Type B pancreatic cell (in vitro differentiated cells): ENCODE measurements at regions not wholly inside any gene's neighbourhood (a gene's known extent, or its start where the extent isn't known, plus 50 kb on each side); places are given as distances from the start of the nearest gene placed in this dataset.

Experiments
- DNase-seq: peaks from one replicate; pipeline ENCODE4 v3.0.0; 2021; ENCODE audit warnings: mixed read lengths; ENCODE audit not compliant: unreplicated experiment; ENCODE audit errors: extremely low spot score
- H3K27ac Mint-ChIP-seq: 2 replicates; pipeline ENCODE4 v1.8.0; 2021; ENCODE audit warnings: mild to moderate bottlenecking, mixed read lengths
- H3K27me3 Mint-ChIP-seq: 2 replicates; pipeline ENCODE4 v1.8.0; 2021; ENCODE audit warnings: mixed read lengths
- H3K36me3 Mint-ChIP-seq: 2 replicates; pipeline ENCODE4 v1.8.0; 2021; ENCODE audit warnings: mixed read lengths
- H3K4me1 Mint-ChIP-seq: one replicate; pipeline ENCODE4 v1.8.0; 2021; ENCODE audit warnings: mixed read lengths; ENCODE audit not compliant: unreplicated experiment
- H3K4me3 Mint-ChIP-seq: 2 replicates; pipeline ENCODE4 v1.8.0; 2021; ENCODE audit warnings: mild to moderate bottlenecking, mixed read lengths
- H3K9me3 Mint-ChIP-seq: 2 replicates; pipeline ENCODE4 v1.8.0; 2021; ENCODE audit warnings: mixed read lengths
- CTCF ChIP-seq: fragments of 200-600 bp; sonication (generic); conservative IDR thresholded peaks from 2 replicates; pipeline ENCODE4 v1.5.0; 2021; ENCODE audit warnings: antibody characterized with exemption, mild to moderate bottlenecking

GRCh38 chr10:78301481-78301880 lies 267.8 kb downstream of the RPS24 start:
- H3K36me3 Mint-ChIP-seq: no peaks in the 10 kb centered on the region
- H3K9me3 Mint-ChIP-seq: peaks cover 6% of the 10 kb centered on the region
- peaks cover 20% of the 10 kb centered on the region for H3K4me1 Mint-ChIP-seq
- H3K27me3 Mint-ChIP-seq: no peaks in the 10 kb centered on the region
- no peak overlapping the region for H3K27ac Mint-ChIP-seq
- DNase-seq: peak; percentile 55
- TF ChIP-seq CTCF: no peak
- peak overlapping the region; percentile 31 for H3K4me3 Mint-ChIP-seq

GRCh38 chr10:78301891-78302738 lies 268.5 kb downstream of the RPS24 start:
- Mint-ChIP-seq H3K27ac (peak overlapping the region; percentile 84), H3K36me3 (no peaks in the 10 kb centered on the region), H3K4me3 (peak overlapping the region; percentile 90), H3K4me1 (peaks cover 20% of the 10 kb centered on the region), H3K27me3 (no peaks in the 10 kb centered on the region), H3K9me3 (peaks cover 10% of the 10 kb centered on the region)
- peak; percentile 49 for DNase-seq
- peak; percentile 40 for TF ChIP-seq CTCF

GRCh38 chr10:78302739-78302988 lies 269.0 kb downstream of the RPS24 start:
- Mint-ChIP-seq H3K36me3 (no peaks in the 10 kb centered on the region), H3K4me3 (peak overlapping the region; percentile 90), H3K4me1 (peaks cover 20% of the 10 kb centered on the region), H3K27me3 (no peaks in the 10 kb centered on the region), H3K9me3 (peaks cover 10% of the 10 kb centered on the region), H3K27ac (peak overlapping the region; percentile 84)
- TF ChIP-seq CTCF: no peak
- no peak for DNase-seq

GRCh38 chr10:78302989-78303854 lies 269.6 kb downstream of the RPS24 start:
- Mint-ChIP-seq H3K4me1 (peaks cover 20% of the 10 kb centered on the region), H3K4me3 (peak overlapping the region; percentile 90), H3K9me3 (peaks cover 10% of the 10 kb centered on the region), H3K27ac (peak overlapping the region; percentile 84), H3K27me3 (no peaks in the 10 kb centered on the region), H3K36me3 (no peaks in the 10 kb centered on the region)
- TF ChIP-seq CTCF: peak; percentile 86
- DNase-seq: peak; percentile 98

GRCh38 chr10:78304091-78305045 lies 270.7 kb downstream of the RPS24 start:
- H3K9me3 Mint-ChIP-seq: peaks cover 10% of the 10 kb centered on the region
- H3K4me1 Mint-ChIP-seq: peaks cover 20% of the 10 kb centered on the region
- peak; percentile 58 for DNase-seq
- no peaks in the 10 kb centered on the region for H3K36me3 Mint-ChIP-seq
- peak overlapping the region; percentile 53 for H3K4me3 Mint-ChIP-seq
- peaks cover 4% of the 10 kb centered on the region for H3K27me3 Mint-ChIP-seq
- TF ChIP-seq CTCF: no peak
- H3K27ac Mint-ChIP-seq: no peak overlapping the region
